ENCODE measurements at regions not wholly inside any gene's neighbourhood (a gene's known extent, or its start where the extent isn't known, plus 50 kb on each side); places are given as distances from the start of the nearest gene placed in this dataset.

DNA sequence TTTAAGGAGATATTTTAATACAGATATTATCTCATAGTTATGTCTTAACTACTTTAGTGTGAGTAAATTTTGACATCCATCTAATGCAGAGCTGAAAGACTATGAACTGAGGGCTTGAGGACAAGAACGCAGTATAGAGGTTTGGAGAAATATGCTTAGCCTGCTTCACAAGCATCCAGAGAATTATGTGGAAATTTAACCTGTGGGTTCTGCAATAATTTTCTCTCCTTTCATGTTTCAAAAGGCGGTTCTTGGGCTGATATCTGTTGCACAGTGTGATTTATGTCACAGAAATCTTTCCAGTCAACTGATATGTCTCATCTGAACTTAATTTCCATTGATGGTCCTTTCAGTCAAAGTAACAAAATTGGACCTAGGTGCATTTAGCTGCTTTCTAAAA lies 371.9 kb upstream of the VRK2 start:
- no peak overlapping the region for H3K4ac ChIP-seq (replicated peaks; ENCODE audit: insufficient read length, low read depth, low read length)
- no peak overlapping the region for H2BK5ac ChIP-seq (ENCODE audit: low read depth, low read length)
- no peaks in the 10 kb centered on the region for H4K20me1 ChIP-seq (replicated peaks in 1 of 2; ENCODE audit: control insufficient read depth in 1 of 2, insufficient read depth in 2 of 2, low read length in 2 of 2)
- no peaks in the 10 kb centered on the region for H3K79me2 ChIP-seq (ENCODE audit: control insufficient read depth in 1 of 2, insufficient read depth in 2 of 2, low read length in 2 of 2)
- WGBS, 2 experiments (ENCODE audit: extremely low coverage in 1 of 2, insufficient coverage in 1 of 2, insufficient read length in 1 of 2, insufficient replicate concordance in 2 of 2, low coverage in 1 of 2, low lambda C conversion rate in 2 of 2, missing lambda C conversion rate in 1 of 2) = 88% methylated on average over 2 of the region's 2 CpGs; no CpG with 5 or more reads in 1 of the 2 experiments
- H2BK20ac ChIP-seq (ENCODE audit: low read length) = no peak overlapping the region
- FAIRE-seq (no peak), DNase-seq (ENCODE audit: low read depth in 1 of 2, low spot score in 2 of 2) (no peak)
- no peak overlapping the region for H3K56ac ChIP-seq (replicated peaks; ENCODE audit: insufficient read length, low read depth, low read length)
- no peak overlapping the region for H2AK5ac ChIP-seq (ENCODE audit: low read depth, low read length)
- no peaks in the 10 kb centered on the region for H3K27me3 ChIP-seq (replicated peaks in 1 of 4; ENCODE audit: control insufficient read depth in 3 of 4, extremely low read depth in 1 of 4, insufficient read depth in 3 of 4, low read length in 3 of 4)
- H3K9ac ChIP-seq (replicated peaks in 1 of 4; ENCODE audit: extremely low read depth in 1 of 4, low read depth in 3 of 4, low read length in 3 of 4) = no peak overlapping the region
- POLR2A ChIA-PET (ENCODE audit: partially characterized antibody) = no interaction called here
- H3K27ac ChIP-seq (ENCODE audit: low read depth, low read length) = no peak overlapping the region
- no peak overlapping the region for H3K18ac ChIP-seq (ENCODE audit: extremely low read depth, low read length)
- H4K91ac ChIP-seq (replicated peaks; ENCODE audit: insufficient read length, low read length) = no peak overlapping the region
- H2BK15ac ChIP-seq (ENCODE audit: low read length) = no peak overlapping the region
- H3K4me3 ChIP-seq (ENCODE audit: extremely low read depth in 1 of 4, insufficient read depth in 2 of 4, low read depth in 3 of 4, low read length in 4 of 4) = no peak overlapping the region
- H3K14ac ChIP-seq (ENCODE audit: insufficient read length) = no peak overlapping the region
- H3K9me3 ChIP-seq (ENCODE audit: insufficient read depth in 2 of 2, low read depth in 1 of 2, low read length in 1 of 2) = no peaks in the 10 kb centered on the region
- H3K4me1 ChIP-seq (replicated peaks in 1 of 4; ENCODE audit: control insufficient read depth in 3 of 4, insufficient read depth in 4 of 4, low read length in 3 of 4) = no peaks in the 10 kb centered on the region
- H2BK120ac ChIP-seq (replicated peaks; ENCODE audit: low read depth, low read length) = no peak overlapping the region
- H4K8ac ChIP-seq (ENCODE audit: extremely low read depth, insufficient read depth, low read length) = no peak overlapping the region
- no peak overlapping the region for H2AFZ ChIP-seq (ENCODE audit: low read length)
- no peak overlapping the region for H3K4me2 ChIP-seq (ENCODE audit: insufficient read depth in 1 of 2, low read depth in 2 of 2, low read length in 2 of 2)
- CTCF ChIA-PET (ENCODE audit: partially characterized antibody) = no interaction called here
- TF ChIP-seq, protein P1, sequence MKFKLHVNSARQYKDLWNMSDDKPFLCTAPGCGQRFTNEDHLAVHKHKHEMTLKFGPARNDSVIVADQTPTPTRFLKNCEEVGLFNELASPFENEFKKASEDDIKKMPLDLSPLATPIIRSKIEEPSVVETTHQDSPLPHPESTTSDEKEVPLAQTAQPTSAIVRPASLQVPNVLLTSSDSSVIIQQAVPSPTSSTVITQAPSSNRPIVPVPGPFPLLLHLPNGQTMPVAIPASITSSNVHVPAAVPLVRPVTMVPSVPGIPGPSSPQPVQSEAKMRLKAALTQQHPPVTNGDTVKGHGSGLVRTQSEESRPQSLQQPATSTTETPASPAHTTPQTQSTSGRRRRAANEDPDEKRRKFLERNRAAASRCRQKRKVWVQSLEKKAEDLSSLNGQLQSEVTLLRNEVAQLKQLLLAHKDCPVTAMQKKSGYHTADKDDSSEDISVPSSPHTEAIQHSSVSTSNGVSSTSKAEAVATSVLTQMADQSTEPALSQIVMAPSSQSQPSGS (IDR thresholded peaks at IDR 0.05; ENCODE audit: low read length) = no peak
- TF ChIP-seq EZH2 (IDR thresholded peaks at IDR 0.05; ENCODE audit: low read depth, low read length, severe bottlenecking) (no peak), SIRT6 (IDR thresholded peaks at IDR 0.05; ENCODE audit: low read length) (no peak), SAP30 (IDR thresholded peaks at IDR 0.05; ENCODE audit: insufficient read depth, insufficient replicate concordance, low read length) (no peak), CBX8 (IDR thresholded peaks at IDR 0.05; ENCODE audit: borderline replicate concordance, low read depth, low read length) (no peak), ATF3 (IDR thresholded peaks at IDR 0.05; ENCODE audit: insufficient read depth, low read depth, low read length) (no peak), SP4 (IDR thresholded peaks at IDR 0.05; ENCODE audit: low read length) (no peak)
- H3K36me3 ChIP-seq (ENCODE audit: control insufficient read depth in 2 of 4, insufficient read depth in 4 of 4, low read length in 3 of 4) = no peaks in the 10 kb centered on the region
- H2BK12ac ChIP-seq (ENCODE audit: low read depth, low read length) = no peak overlapping the region
- no peaks in the 10 kb centered on the region for H3K79me1 ChIP-seq (ENCODE audit: low read depth, low read length)
- H3K23me2 ChIP-seq (ENCODE audit: low read depth, low read length) = no peaks in the 10 kb centered on the region
- no peak overlapping the region for H3K23ac ChIP-seq (ENCODE audit: insufficient read length)
- H4K5ac ChIP-seq (ENCODE audit: insufficient read length, low read depth, low read length) = no peak overlapping the region

Data from H1 (cell line).